D721Med (cell line): ENCODE measurements at regions not wholly inside any gene's neighbourhood (a gene's known extent, or its start where the extent isn't known, plus 50 kb on each side); places are given as distances from the start of the nearest gene placed in this dataset.

ENCODE experiments used
- DNase-seq: peaks from one replicate; pipeline ENCODE4 v3.0.0; 2011; ENCODE audit warnings: low spot score; ENCODE audit not compliant: insufficient read length
- FAIRE-seq: peaks from 2 replicates; lab custom pipeline; 2011; peaks lifted over from hg19 to GRCh38; lab: Jason Lieb, UNC
- TF ChIP-seq, protein P1 (sequence below): IDR thresholded peaks from 2 replicates; pipeline ENCODE4 v1.5.1; 2012; ENCODE audit warnings: mild to moderate bottlenecking, control low read depth; ENCODE audit not compliant: insufficient read depth; ENCODE audit errors: missing control alignments

DNA sequence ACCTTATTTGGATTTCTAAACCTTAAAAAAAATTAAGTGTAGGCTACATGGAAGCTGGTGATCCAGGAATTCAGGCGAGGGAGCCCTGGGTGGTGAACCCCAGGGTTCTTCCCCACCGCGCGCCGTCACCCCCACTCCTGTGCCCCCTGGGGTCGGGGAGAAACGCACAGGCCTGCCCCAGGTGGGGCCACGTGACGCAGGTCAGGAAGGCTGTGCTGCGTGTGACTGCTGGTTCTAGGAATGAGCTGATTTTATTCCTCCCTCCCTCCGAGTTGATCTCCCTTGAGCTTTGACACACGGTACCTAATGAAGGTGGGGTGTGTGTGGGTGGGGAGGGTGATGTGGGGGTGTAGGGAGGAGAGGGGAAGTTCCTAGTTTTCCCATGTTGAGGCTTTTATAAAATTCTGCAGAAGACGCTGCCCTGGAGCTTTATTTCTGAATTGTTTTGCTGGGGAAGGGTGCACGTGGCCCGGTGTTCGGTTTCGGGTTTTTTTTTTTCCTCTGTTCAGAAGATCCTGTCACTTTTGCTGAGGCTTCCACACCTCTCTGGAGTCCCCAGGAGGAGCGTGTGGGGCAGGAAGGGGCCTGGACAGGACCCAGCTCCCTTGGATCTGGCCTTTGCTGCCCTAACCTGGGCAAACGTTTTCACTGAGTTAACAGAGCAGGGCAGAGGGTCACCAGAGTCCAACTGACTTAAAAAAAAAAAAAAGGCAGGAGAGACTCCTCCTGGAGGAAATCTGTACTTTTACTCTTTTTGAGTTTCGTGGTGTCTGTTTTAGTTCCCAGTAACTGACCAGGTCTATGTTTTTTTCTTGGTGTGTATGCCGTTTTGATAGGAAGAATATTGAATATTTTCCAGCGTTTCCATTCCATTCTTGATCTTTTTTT lies 55.8 kb upstream of the GSE1 start:
- DNase-seq: no peak
- TF ChIP-seq, protein P1, sequence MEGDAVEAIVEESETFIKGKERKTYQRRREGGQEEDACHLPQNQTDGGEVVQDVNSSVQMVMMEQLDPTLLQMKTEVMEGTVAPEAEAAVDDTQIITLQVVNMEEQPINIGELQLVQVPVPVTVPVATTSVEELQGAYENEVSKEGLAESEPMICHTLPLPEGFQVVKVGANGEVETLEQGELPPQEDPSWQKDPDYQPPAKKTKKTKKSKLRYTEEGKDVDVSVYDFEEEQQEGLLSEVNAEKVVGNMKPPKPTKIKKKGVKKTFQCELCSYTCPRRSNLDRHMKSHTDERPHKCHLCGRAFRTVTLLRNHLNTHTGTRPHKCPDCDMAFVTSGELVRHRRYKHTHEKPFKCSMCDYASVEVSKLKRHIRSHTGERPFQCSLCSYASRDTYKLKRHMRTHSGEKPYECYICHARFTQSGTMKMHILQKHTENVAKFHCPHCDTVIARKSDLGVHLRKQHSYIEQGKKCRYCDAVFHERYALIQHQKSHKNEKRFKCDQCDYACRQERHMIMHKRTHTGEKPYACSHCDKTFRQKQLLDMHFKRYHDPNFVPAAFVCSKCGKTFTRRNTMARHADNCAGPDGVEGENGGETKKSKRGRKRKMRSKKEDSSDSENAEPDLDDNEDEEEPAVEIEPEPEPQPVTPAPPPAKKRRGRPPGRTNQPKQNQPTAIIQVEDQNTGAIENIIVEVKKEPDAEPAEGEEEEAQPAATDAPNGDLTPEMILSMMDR: no peak
- no peak for FAIRE-seq

DNA sequence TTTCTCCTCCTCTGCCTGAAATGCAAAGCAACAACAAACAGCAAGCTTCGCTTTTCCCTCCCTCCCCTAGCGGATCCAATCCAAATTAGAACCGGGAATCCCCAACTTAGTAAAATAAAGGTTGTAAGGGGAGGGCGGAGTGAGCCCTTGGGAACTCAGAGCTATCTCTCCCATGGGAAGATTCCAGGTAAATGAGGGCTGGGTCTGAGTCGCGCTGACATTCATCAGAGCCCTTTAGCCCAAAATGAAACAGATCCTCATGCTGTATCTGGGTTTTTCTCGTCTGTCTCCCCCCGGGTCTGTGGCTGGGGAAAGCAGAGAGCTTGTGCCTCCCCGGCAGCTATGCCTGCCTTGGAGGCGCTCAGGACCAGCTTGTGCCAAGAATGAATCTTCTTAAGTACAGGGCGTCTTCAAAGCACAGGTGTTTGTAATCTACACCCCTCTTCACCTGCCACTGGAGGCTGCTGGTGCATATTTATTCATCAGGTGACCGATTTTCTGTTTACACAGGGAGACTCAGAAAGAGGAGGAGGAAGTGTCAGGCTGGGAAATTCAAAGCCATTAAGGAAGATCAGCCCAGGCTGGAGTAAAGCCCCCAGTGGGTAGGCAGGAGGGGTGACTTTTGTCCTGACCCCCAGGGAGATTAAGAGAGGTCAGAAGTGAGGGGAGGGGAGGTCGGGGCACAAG lies 55.0 kb upstream of the GSE1 start:
- TF ChIP-seq, protein P1: no peak
- FAIRE-seq (no peak), DNase-seq (no peak)

DNA sequence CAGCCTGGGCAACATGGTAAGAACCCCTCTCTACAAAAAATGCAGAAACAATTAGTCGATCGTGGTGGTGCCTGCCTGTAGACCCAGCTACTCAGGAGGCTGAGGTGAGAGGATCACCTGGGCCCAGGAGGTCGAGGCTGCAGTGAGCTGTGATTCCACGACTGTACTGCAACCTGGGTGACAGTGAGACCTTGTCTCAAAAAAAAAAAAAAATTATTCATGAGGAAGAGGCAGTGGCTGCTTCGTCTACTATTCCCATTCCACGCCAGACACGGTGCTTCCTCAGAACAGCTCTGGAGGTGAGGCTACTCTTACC lies 52.2 kb upstream of the GSE1 start:
- no peak for FAIRE-seq
- DNase-seq: no peak
- TF ChIP-seq, protein P1: no peak

DNA sequence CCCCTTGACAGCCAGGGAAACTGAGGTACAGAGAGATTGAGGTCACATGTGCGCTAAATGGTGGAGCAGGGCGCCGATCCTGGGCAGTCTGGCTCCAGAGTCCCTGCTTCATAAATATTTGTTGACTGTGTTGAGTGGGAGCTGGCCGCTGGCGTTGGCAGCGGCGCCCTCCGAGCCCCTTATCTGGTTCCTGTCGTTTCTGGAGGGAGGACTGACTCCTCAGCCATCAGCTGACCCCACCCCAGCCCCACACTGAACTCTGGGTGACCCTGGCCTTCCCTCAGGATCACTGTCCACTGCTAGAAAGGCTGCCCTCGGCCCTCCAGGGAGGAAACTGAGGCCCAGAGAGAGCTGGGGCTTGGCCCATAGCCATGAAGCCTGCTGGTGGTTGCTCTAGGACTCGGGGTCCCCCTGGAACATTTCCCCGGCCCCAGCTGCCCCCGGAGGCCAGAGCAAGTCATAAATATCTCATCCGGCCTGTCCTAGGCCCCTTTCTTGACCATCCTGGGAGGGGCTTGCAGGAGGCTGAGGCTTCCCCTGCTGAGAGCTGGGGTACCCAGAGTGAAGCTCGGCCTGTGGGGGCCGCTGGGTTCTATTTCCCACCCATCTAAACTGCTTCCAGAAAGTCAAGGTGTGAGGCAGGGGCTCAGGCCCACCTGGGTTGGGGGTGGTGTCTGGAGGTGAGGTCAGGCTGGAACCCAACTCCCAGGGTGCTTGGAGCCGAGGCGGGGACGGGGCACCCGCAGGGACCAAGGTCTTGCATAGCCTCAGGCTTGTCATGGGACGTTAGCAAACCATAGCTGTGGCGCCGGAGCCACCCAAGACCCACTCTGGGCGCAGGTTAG lies 51.7 kb upstream of the GSE1 start:
- FAIRE-seq (no peak), DNase-seq (no peak)
- TF ChIP-seq, protein P1: no peak

DNA sequence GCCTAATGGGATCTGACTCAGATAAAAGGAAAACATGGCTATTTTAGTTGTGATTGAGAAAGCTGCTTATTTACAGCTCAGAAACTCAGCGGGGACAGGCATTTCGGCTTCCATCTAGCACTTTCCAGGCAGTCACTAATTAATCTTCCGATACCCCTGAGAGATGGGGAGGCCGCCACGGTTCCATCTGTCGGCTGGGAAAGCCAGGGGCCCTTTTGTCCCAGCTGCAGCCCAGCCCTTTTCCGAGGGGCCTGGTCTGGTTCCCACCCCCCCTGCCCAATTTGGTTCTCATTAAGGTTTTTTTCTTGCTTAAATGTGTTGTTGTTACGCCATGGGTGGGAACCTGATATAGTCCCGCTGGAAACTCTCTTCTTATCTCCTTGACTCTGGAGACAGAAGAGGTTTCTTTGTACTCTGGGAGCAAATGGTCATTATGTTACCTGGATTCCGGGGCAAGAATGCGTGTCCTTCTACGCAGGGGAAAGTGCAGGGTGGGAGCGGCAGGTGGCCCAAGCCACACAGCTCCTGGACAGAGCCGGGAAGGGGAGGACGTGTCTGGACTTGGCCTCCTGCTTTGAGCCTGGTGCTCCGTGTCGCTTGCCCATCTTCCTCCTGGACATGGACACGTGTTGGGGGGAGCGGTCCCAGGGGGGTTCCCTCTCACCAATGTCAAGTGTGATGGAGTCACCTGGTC lies 50.9 kb upstream of the GSE1 start:
- DNase-seq (no peak), FAIRE-seq (no peak)
- TF ChIP-seq, protein P1: no peak

DNA sequence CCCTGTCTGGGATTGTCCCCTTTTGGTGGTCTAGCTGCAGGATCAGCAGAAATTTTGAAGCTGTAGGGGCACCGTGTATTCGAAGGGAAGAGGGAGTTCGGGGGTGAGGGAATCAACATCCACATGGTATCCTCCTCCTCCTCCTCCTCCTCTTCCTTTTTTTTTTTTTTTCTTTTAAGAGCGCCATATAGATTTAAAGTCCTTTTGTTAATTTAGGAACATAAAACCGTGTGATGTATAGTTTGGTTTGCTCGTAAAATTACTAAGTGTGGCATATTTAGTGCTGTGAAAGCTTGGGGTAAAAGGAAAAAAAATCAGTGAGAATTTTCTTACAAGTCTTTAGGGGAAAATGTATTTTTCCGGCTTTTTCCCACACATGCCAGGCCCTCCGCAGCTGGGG lies 50.1 kb upstream of the GSE1 start:
- DNase-seq (no peak), FAIRE-seq (no peak)
- TF ChIP-seq, protein P1: no peak
